WERI-Rb-1 (cell line): ENCODE measurements at regions not wholly inside any gene's neighbourhood (a gene's known extent, or its start where the extent isn't known, plus 50 kb on each side); places are given as distances from the start of the nearest gene placed in this dataset.

Experiments
- DNase-seq: peaks from one replicate; pipeline ENCODE4 v3.0.0-alpha.2; 2020
- H3K27ac ChIP-seq: fragments of 250-450 bp; sonication (Bioruptor Pico); 2 replicates; pipeline ENCODE4 v1.5.1; 2020; ENCODE audit warnings: mild to moderate bottlenecking, moderate library complexity
- H3K27me3 ChIP-seq: fragments of 250-450 bp; sonication (Bioruptor Pico); 2 replicates; pipeline ENCODE4 v1.5.1; 2021; ENCODE audit warnings: mild to moderate bottlenecking, low read depth, moderate library complexity; ENCODE audit not compliant: insufficient read depth, severe bottlenecking
- H3K36me3 ChIP-seq: fragments of 250-450 bp; sonication (Bioruptor Pico); 2 replicates; pipeline ENCODE4 v1.5.1; 2020; ENCODE audit warnings: mild to moderate bottlenecking, moderate library complexity
- H3K4me3 ChIP-seq: 2 replicates; pipeline ENCODE4 v1.5.1; 2011; ENCODE audit warnings: low read depth, mild to moderate bottlenecking, control low read depth, low read length
- H3K9me3 ChIP-seq: fragments of 250-450 bp; sonication (Bioruptor Pico); 2 replicates; pipeline ENCODE4 v1.5.1; 2021; ENCODE audit warnings: mild to moderate bottlenecking, moderate library complexity; ENCODE audit not compliant: severe bottlenecking
- CTCF ChIP-seq: IDR thresholded peaks from 2 replicates; pipeline ENCODE4 v1.5.1; 2011; ENCODE audit warnings: low read depth, mild to moderate bottlenecking, control low read depth, inconsistent platforms, low read length

DNA sequence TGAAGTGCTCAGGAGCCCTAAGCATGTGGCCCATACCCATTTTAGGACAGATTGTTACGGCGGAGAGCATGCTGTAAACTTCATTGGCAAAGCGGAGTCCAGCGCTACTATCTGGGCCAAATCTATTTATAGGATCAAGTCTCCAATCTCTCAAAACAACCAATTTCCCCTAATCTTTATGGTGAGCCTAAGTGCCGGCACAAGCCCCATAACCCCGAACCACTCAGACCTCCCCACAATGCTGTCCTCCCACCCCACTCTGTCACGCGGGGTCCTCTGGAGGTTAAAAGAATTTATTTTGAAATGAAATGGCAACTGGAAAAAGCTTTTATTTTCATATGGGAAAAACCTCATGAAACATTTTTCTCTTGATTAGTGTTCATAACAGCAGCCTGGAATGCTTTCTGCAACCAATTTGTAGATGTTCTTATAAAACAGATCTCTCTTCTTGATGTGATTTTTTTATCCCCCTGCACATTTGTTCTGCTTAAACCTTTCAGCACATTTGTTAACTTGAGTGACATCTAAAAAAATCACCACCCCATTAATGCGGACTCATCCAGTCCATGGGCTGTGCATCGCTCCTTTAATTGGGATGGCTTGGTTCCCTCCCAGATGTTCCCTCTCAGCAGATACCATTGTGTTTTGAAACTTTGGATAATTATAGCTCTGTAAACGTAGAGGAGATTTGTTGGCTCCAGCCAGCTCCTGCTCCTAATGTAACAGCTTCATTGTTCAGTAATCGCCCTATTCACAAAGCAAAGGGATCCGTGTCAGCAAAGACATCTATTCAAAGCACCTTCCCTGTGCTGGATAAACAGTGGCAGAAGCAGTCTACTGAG, 323.6 kb downstream of the CD83 start:
- no peak for DNase-seq
- H3K27me3 ChIP-seq = no peaks in the 10 kb centered on the region
- H3K9me3 ChIP-seq = no peaks in the 10 kb centered on the region
- no peak overlapping the region for H3K27ac ChIP-seq
- no peaks in the 10 kb centered on the region for H3K36me3 ChIP-seq
- H3K4me3 ChIP-seq = no peak overlapping the region
- no peak for TF ChIP-seq CTCF

- H3K27me3 ChIP-seq = no peaks in the 10 kb centered on the region
- DNase-seq = no peak
- no peak for TF ChIP-seq CTCF
- H3K36me3 ChIP-seq = no peaks in the 10 kb centered on the region
- H3K27ac ChIP-seq = no peak overlapping the region
- no peaks in the 10 kb centered on the region for H3K9me3 ChIP-seq
- H3K4me3 ChIP-seq = no peak overlapping the region
These were observed 324.7 kb downstream of the CD83 start for GRCh38 chr6:14442242-14442641.

GRCh38 chr6:14443629-14444268, 326.2 kb downstream of the CD83 start:
- no peak for DNase-seq
- no peaks in the 10 kb centered on the region for H3K36me3 ChIP-seq
- no peak overlapping the region for H3K27ac ChIP-seq
- peaks cover 9% of the 10 kb centered on the region for H3K9me3 ChIP-seq
- no peak overlapping the region for H3K4me3 ChIP-seq
- H3K27me3 ChIP-seq = no peaks in the 10 kb centered on the region
- TF ChIP-seq CTCF = no peak

DNA sequence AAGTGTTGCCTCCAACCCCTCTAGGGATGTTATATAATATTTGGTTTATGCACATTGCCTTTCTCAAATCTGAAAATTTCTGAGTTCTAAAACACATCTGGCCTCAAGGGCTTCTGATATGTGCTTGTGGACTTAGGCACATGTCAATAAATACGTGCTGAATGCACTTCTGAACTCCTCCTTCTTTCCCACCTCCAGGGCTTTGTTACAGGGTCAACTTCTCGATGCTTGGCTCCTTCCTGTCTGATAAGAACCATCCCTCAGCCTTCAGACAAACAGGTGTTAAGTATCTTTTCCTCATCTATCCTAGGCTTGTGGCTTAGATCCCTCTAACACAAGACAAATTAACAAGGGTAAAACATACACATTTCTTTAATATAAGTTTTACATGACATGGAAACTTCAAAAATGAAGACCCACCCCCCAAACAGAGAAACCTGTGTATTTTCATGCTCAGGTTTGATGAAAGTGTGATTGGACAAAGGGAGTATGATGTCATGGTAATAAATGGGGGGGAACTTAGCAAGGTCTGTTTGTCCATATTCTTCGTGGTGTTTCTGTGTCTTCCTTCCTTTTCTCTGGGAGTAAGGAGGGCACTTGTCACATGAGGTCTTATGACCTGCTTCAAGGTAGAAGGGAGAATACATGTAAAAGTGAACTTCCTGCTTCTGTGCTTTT, 326.9 kb downstream of the CD83 start:
- TF ChIP-seq CTCF = no peak
- Histone ChIP-seq H3K27me3 (no peaks in the 10 kb centered on the region), H3K9me3 (peaks cover 9% of the 10 kb centered on the region), H3K27ac (no peak overlapping the region), H3K4me3 (no peak overlapping the region), H3K36me3 (no peaks in the 10 kb centered on the region)
- DNase-seq = no peak

DNA sequence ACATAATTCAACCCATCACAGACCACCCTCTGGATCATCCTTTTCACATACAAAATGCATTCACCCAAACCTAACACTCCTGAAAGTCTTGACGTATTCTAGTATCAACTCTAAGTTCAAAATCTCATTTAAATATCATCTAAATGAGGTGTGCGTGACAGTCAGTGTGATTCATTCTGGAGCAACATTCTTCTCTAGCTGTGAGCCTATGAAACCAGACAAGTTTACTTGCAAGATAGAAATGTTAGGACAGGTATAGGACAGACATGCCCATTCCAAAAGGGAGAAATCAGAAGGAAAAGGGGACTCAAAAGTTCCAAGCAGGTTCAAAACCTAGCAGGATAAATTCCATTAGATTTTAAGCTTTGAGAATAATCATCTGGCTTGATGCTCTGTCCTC, 329.7 kb downstream of the CD83 start:
- Histone ChIP-seq H3K27me3 (no peaks in the 10 kb centered on the region), H3K36me3 (no peaks in the 10 kb centered on the region), H3K9me3 (peaks cover 9% of the 10 kb centered on the region), H3K4me3 (no peak overlapping the region), H3K27ac (no peak overlapping the region)
- DNase-seq = no peak
- TF ChIP-seq CTCF = no peak
